Breast epithelium (tissue), 4 donors: ENCODE measurements at regions not wholly inside any gene's neighbourhood (a gene's known extent, or its start where the extent isn't known, plus 50 kb on each side); places are given as distances from the start of the nearest gene placed in this dataset.

Experiments
- DNase-seq, 2 donors: peaks; one replicate each; pipeline ENCODE4 v3.0.0-alpha.2; 2019; ENCODE audit warnings: low spot score in 2 of 2
- H3K27ac ChIP-seq, 2 donors: fragments of 200-600 bp; sonication (generic) in 1 of 2; one replicate each; pipeline ENCODE4 v1.5.1; 2016 to 2019; ENCODE audit warnings: mild to moderate bottlenecking in 1 of 2
- H3K27me3 ChIP-seq, 2 donors: fragments of 200-600 bp; sonication (generic) in 1 of 2; one replicate each; pipeline versions ENCODE4 v1.5.1 to v1.6.0; 2017 to 2019; ENCODE audit warnings: control low read depth in 1 of 2, mild to moderate bottlenecking in 1 of 2
- H3K36me3 ChIP-seq: fragments of 200-600 bp; one replicate; pipeline ENCODE4 v1.5.1; 2019
- H3K4me1 ChIP-seq, 2 donors: fragments of 200-600 bp; sonication (generic); one replicate each; pipeline ENCODE4 v1.5.1; 2016 to 2019; ENCODE audit warnings: control low read depth in 1 of 2
- H3K4me3 ChIP-seq, 3 donors: fragments of 200-600 bp; sonication (generic); 1 replicate in 2 of 3; 2 replicates in 1 of 3; pipeline ENCODE4 v1.5.1; 2016 to 2019; ENCODE audit warnings: mild to moderate bottlenecking in 3 of 3, moderate library complexity in 2 of 3
- H3K9me3 ChIP-seq, 2 donors: fragments of 200-600 bp; sonication (generic) in 1 of 2; one replicate each; pipeline ENCODE4 v1.5.1; 2016 to 2019; ENCODE audit warnings: control low read depth in 1 of 2
- CTCF ChIP-seq, 3 donors: fragments of 450-650 bp; IDR thresholded peaks; one replicate each; pipeline ENCODE4 v1.5.1; 2016 to 2017; ENCODE audit warnings: antibody characterized with exemption in 3 of 3, mild to moderate bottlenecking in 3 of 3, moderate library complexity in 3 of 3
- POLR2A ChIP-seq: fragments of 450-650 bp; IDR thresholded peaks from one replicate; pipeline ENCODE4 v1.6.1; 2016; ENCODE audit warnings: antibody characterized with exemption, mild to moderate bottlenecking, moderate library complexity
- POLR2AphosphoS5 ChIP-seq, 3 donors: sonication (generic); formaldehyde crosslinking; IDR thresholded peaks; one replicate each; pipeline ENCODE4 v1.6.1; 2017; ENCODE audit warnings: antibody characterized with exemption in 3 of 3
- intact Hi-C: fragments of 100-400 bp; cut with DNase I; formaldehyde crosslinking; loops from one replicate; pipeline ENCODE4 v1.15.1; 2023; ENCODE audit warnings: low total_unique reads

GRCh38 chr2:37544591-37545031, 126.8 kb downstream of the CDC42EP3 start:
- Histone ChIP-seq H3K27ac (no peak overlapping the region), H3K4me1 (no peaks in the 10 kb centered on the region), H3K4me3 (no peak overlapping the region), H3K27me3 (no peaks in the 10 kb centered on the region), H3K36me3 (no peaks in the 10 kb centered on the region), H3K9me3 (no peaks in the 10 kb centered on the region)
- TF ChIP-seq POLR2A (no peak), CTCF (IDR thresholded peaks at IDR 0.05) (no peak), POLR2AphosphoS5 (IDR thresholded peaks at IDR 0.05) (no peak)
- intact Hi-C loops, result no loop called here
- DNase-seq, result no peak

GRCh38 chr2:37549598-37549997, 121.8 kb downstream of the CDC42EP3 start:
- Histone ChIP-seq H3K27me3 (no peaks in the 10 kb centered on the region), H3K4me1 (peaks cover 0 to 3% of the 10 kb centered on the region in 2 donors), H3K4me3 (no peak overlapping the region), H3K27ac (no peak overlapping the region), H3K36me3 (no peaks in the 10 kb centered on the region), H3K9me3 (no peaks in the 10 kb centered on the region)
- no peak for DNase-seq
- TF ChIP-seq POLR2A (no peak), CTCF (IDR thresholded peaks at IDR 0.05) (no peak), POLR2AphosphoS5 (IDR thresholded peaks at IDR 0.05) (no peak)
- intact Hi-C loops, result no loop called here

- Histone ChIP-seq H3K4me3 (no peak overlapping the region), H3K27ac (no peak overlapping the region), H3K9me3 (no peaks in the 10 kb centered on the region), H3K4me1 (peaks cover 0 to 3% of the 10 kb centered on the region in 2 donors), H3K27me3 (no peaks in the 10 kb centered on the region), H3K36me3 (no peaks in the 10 kb centered on the region)
- intact Hi-C loops, result loop anchor here (1.0 kb wide), 1 partner anchor 11 kb away; no protein-coding TSS in a partner anchor
- no peak for TF ChIP-seq POLR2AphosphoS5 (IDR thresholded peaks at IDR 0.05)
- no peak for TF ChIP-seq CTCF (IDR thresholded peaks at IDR 0.05)
- TF ChIP-seq POLR2A, result no peak
- DNase-seq, result no peak
Measured at GRCh38 chr2:37550190-37550589, 121.3 kb downstream of the CDC42EP3 start.

DNA sequence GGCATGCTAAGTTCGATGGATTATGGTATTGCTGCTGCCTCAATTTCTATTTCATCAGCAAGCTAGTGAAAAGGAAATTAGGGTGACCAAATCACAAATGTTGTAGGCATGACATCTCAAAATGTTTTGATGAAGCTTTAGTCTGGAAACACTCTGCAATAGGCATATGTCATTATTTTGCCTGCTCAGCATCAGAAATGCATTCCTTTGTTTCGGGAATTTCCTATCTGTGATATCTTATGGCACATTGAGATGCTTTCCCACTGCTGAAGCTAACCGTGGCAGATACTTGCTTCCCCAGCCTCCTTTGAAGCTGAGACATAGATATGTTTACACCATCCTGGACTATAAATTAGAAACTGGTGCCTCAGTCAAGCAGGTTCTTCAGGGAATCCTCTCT, 119.7 kb downstream of the CDC42EP3 start:
- no peak overlapping the region for H3K27ac ChIP-seq
- no peaks in the 10 kb centered on the region for H3K36me3 ChIP-seq
- no peak overlapping the region for H3K4me3 ChIP-seq
- no peak for TF ChIP-seq CTCF (IDR thresholded peaks at IDR 0.05)
- no peak for TF ChIP-seq POLR2A
- no peak for TF ChIP-seq POLR2AphosphoS5 (IDR thresholded peaks at IDR 0.05)
- intact Hi-C loops, result no loop called here
- H3K4me1 ChIP-seq, result peaks cover 0 to 3% of the 10 kb centered on the region in 2 donors
- H3K9me3 ChIP-seq, result no peaks in the 10 kb centered on the region
- no peaks in the 10 kb centered on the region for H3K27me3 ChIP-seq
- DNase-seq, result no peak

DNA sequence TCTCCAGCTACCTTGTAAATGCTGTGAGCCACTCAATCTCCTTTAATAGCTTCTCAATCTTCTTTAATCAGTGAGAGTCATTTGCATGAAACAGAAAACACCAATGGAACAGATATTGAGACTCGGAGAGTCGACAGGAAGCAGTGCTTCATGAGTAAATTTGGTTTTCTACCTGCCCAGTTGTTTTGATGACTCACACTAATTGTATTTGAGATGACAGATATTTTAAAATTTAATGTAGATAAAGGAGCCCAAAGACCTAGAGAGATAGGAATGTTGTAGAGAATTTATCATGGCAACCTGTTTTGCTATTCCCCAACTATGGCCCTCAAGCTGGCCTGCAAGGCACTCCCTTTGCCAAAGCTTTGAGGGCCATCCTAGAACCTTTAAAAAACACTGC, 119.1 kb downstream of the CDC42EP3 start:
- H3K27ac ChIP-seq, result no peak overlapping the region
- TF ChIP-seq POLR2A (no peak), CTCF (IDR thresholded peaks at IDR 0.05) (no peak), POLR2AphosphoS5 (IDR thresholded peaks at IDR 0.05) (no peak)
- H3K4me3 ChIP-seq, result no peak overlapping the region
- no peaks in the 10 kb centered on the region for H3K36me3 ChIP-seq
- no peak for DNase-seq
- no peaks in the 10 kb centered on the region for H3K9me3 ChIP-seq
- peaks cover 0 to 3% of the 10 kb centered on the region in 2 donors for H3K4me1 ChIP-seq
- intact Hi-C loops, result no loop called here
- H3K27me3 ChIP-seq, result no peaks in the 10 kb centered on the region
